ENCODE measurements at regions not wholly inside any gene's neighbourhood (a gene's known extent, or its start where the extent isn't known, plus 50 kb on each side); places are given as distances from the start of the nearest gene placed in this dataset.

- Histone ChIP-seq H3K9me3 (ENCODE audit: control insufficient read depth in 4 of 4, insufficient read depth in 3 of 4, low read length in 3 of 4) (peaks cover 0 to 5% (median 2%) of the 10 kb centered on the region in 4 donors), H3K27me3 (ENCODE audit: control insufficient read depth in 3 of 3, insufficient read depth in 3 of 3, low read length in 2 of 3) (no peaks in the 10 kb centered on the region), H3K4me1 (ENCODE audit: control insufficient read depth in 5 of 5, insufficient read depth in 5 of 5, low read length in 5 of 5) (no peaks in the 10 kb centered on the region), H3K27ac (ENCODE audit: low read depth in 1 of 2, low read length in 1 of 2) (no peak overlapping the region), H3K36me3 (ENCODE audit: control insufficient read depth in 4 of 4, insufficient read depth in 4 of 4, low read length in 4 of 4) (no peaks in the 10 kb centered on the region), H3K9ac (ENCODE audit: insufficient read depth in 1 of 2, low read length in 2 of 2) (no peak overlapping the region), H3K4me3 (no peak overlapping the region)
- ATAC-seq (ENCODE audit: insufficient read depth, low FRiP score) (no peak), DNase-seq (no peak)
- no peak for TF ChIP-seq CTCF (IDR thresholded peaks at IDR 0.05; ENCODE audit: control extremely low read depth, extremely low read depth)
- 77 to 85% methylated on average over 5 of the region's 5 CpGs for WGBS, 2 donors
These were observed 144.0 kb upstream of the ITGB1 start for GRCh38 chr10:33102071-33102470.

- Histone ChIP-seq H3K27ac (ENCODE audit: low read depth in 1 of 2, low read length in 1 of 2) (no peak overlapping the region), H3K9me3 (ENCODE audit: control insufficient read depth in 4 of 4, insufficient read depth in 3 of 4, low read length in 3 of 4) (peaks cover 0 to 5% (median 2%) of the 10 kb centered on the region in 4 donors), H3K36me3 (ENCODE audit: control insufficient read depth in 4 of 4, insufficient read depth in 4 of 4, low read length in 4 of 4) (no peaks in the 10 kb centered on the region), H3K27me3 (ENCODE audit: control insufficient read depth in 3 of 3, insufficient read depth in 3 of 3, low read length in 2 of 3) (no peaks in the 10 kb centered on the region), H3K4me1 (ENCODE audit: control insufficient read depth in 5 of 5, insufficient read depth in 5 of 5, low read length in 5 of 5) (no peaks in the 10 kb centered on the region), H3K4me3 (no peak overlapping the region), H3K9ac (ENCODE audit: insufficient read depth in 1 of 2, low read length in 2 of 2) (no peak overlapping the region)
- 78 to 80% methylated on average over 3 of the region's 3 CpGs for WGBS, 2 donors
- no peak for TF ChIP-seq CTCF (IDR thresholded peaks at IDR 0.05; ENCODE audit: control extremely low read depth, extremely low read depth)
- DNase-seq (no peak), ATAC-seq (ENCODE audit: insufficient read depth, low FRiP score) (no peak)
These were observed 143.4 kb upstream of the ITGB1 start for GRCh38 chr10:33101392-33101787.

GRCh38 chr10:33100781-33101391 lies 142.9 kb upstream of the ITGB1 start:
- ATAC-seq (ENCODE audit: insufficient read depth, low FRiP score) (no peak), DNase-seq (no peak)
- Histone ChIP-seq H3K9me3 (ENCODE audit: control insufficient read depth in 4 of 4, insufficient read depth in 3 of 4, low read length in 3 of 4) (peaks cover 0 to 5% (median 2%) of the 10 kb centered on the region in 4 donors), H3K4me3 (no peak overlapping the region), H3K27ac (ENCODE audit: low read depth in 1 of 2, low read length in 1 of 2) (no peak overlapping the region), H3K4me1 (ENCODE audit: control insufficient read depth in 5 of 5, insufficient read depth in 5 of 5, low read length in 5 of 5) (no peaks in the 10 kb centered on the region), H3K36me3 (ENCODE audit: control insufficient read depth in 4 of 4, insufficient read depth in 4 of 4, low read length in 4 of 4) (no peaks in the 10 kb centered on the region), H3K9ac (ENCODE audit: insufficient read depth in 1 of 2, low read length in 2 of 2) (no peak overlapping the region), H3K27me3 (ENCODE audit: control insufficient read depth in 3 of 3, insufficient read depth in 3 of 3, low read length in 2 of 3) (no peaks in the 10 kb centered on the region)
- WGBS, 2 donors, result 72 to 83% methylated on average over 1 of the region's 1 CpG
- no peak for TF ChIP-seq CTCF (IDR thresholded peaks at IDR 0.05; ENCODE audit: control extremely low read depth, extremely low read depth)

- no peaks in the 10 kb centered on the region for H3K27me3 ChIP-seq (ENCODE audit: control insufficient read depth in 3 of 3, insufficient read depth in 3 of 3, low read length in 2 of 3)
- no peak for ATAC-seq (ENCODE audit: insufficient read depth, low FRiP score)
- no peak overlapping the region for H3K27ac ChIP-seq (ENCODE audit: low read depth in 1 of 2, low read length in 1 of 2)
- H3K4me3 ChIP-seq, result no peak overlapping the region
- no peak for DNase-seq
- no peaks in the 10 kb centered on the region for H3K36me3 ChIP-seq (ENCODE audit: control insufficient read depth in 4 of 4, insufficient read depth in 4 of 4, low read length in 4 of 4)
- H3K9me3 ChIP-seq (ENCODE audit: control insufficient read depth in 4 of 4, insufficient read depth in 3 of 4, low read length in 3 of 4), result peaks cover 0 to 5% (median 2%) of the 10 kb centered on the region in 4 donors
- no peaks in the 10 kb centered on the region for H3K4me1 ChIP-seq (ENCODE audit: control insufficient read depth in 5 of 5, insufficient read depth in 5 of 5, low read length in 5 of 5)
- no peak overlapping the region for H3K9ac ChIP-seq (ENCODE audit: insufficient read depth in 1 of 2, low read length in 2 of 2)
- 59 to 79% methylated on average over 1 of the region's 1 CpG for WGBS, 2 donors
- no peak for TF ChIP-seq CTCF (IDR thresholded peaks at IDR 0.05; ENCODE audit: control extremely low read depth, extremely low read depth)
These were observed 141.7 kb upstream of the ITGB1 start for GRCh38 chr10:33099748-33100147.
